Gastroesophageal sphincter (tissue), 3 donors: ENCODE measurements at regions not wholly inside any gene's neighbourhood (a gene's known extent, or its start where the extent isn't known, plus 50 kb on each side); places are given as distances from the start of the nearest gene placed in this dataset.

Experiments
- POLR2A ChIP-seq, 2 donors: fragments of 450-650 bp; IDR thresholded peaks; one replicate each; pipeline ENCODE4 v1.6.1; 2017; ENCODE audit warnings: antibody characterized with exemption in 2 of 2, mild to moderate bottlenecking in 2 of 2, moderate library complexity in 1 of 2
- POLR2AphosphoS5 ChIP-seq: sonication (generic); formaldehyde crosslinking; IDR thresholded peaks from one replicate; pipeline ENCODE4 v1.6.1; 2017; ENCODE audit warnings: antibody characterized with exemption
- TF ChIP-seq, protein P1 (sequence below), 4 experiments: fragments of 200-600 bp in 2 of 4; fragments of 450-650 bp in 2 of 4; sonication (generic) in 1 of 4; IDR thresholded peaks; one replicate each; pipeline ENCODE4 v1.5.1; 2017 to 2019; ENCODE audit warnings: antibody characterized with exemption in 4 of 4, mild to moderate bottlenecking in 2 of 4, moderate library complexity in 2 of 4

- TF ChIP-seq, protein P1, sequence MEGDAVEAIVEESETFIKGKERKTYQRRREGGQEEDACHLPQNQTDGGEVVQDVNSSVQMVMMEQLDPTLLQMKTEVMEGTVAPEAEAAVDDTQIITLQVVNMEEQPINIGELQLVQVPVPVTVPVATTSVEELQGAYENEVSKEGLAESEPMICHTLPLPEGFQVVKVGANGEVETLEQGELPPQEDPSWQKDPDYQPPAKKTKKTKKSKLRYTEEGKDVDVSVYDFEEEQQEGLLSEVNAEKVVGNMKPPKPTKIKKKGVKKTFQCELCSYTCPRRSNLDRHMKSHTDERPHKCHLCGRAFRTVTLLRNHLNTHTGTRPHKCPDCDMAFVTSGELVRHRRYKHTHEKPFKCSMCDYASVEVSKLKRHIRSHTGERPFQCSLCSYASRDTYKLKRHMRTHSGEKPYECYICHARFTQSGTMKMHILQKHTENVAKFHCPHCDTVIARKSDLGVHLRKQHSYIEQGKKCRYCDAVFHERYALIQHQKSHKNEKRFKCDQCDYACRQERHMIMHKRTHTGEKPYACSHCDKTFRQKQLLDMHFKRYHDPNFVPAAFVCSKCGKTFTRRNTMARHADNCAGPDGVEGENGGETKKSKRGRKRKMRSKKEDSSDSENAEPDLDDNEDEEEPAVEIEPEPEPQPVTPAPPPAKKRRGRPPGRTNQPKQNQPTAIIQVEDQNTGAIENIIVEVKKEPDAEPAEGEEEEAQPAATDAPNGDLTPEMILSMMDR (IDR thresholded peaks at IDR 0.05): no peak
- no peak for TF ChIP-seq POLR2A (IDR thresholded peaks at IDR 0.05)
- TF ChIP-seq POLR2AphosphoS5: no peak
These were observed 217.6 kb upstream of the DMRTA1 start for GRCh38 chr9:22229069-22229468.
